Hepatocyte (in vitro differentiated cells): ENCODE measurements at regions not wholly inside any gene's neighbourhood (a gene's known extent, or its start where the extent isn't known, plus 50 kb on each side); places are given as distances from the start of the nearest gene placed in this dataset.

ENCODE experiments used
- CTCF ChIP-seq: fragments of 200-600 bp; sonication (generic); IDR thresholded peaks from 2 replicates; pipeline ENCODE4 v1.5.1; 2016; ENCODE audit warnings: antibody characterized with exemption, mild to moderate bottlenecking; ENCODE audit not compliant: poor library complexity
- EZH2 ChIP-seq: fragments of 200-600 bp; sonication (generic); IDR thresholded peaks from 2 replicates; pipeline ENCODE4 v1.6.1; 2016; ENCODE audit warnings: antibody characterized with exemption, mild to moderate bottlenecking, borderline replicate concordance

- TF ChIP-seq CTCF = no peak
- TF ChIP-seq EZH2 = no peak
Observed at GRCh38 chr10:36630267-36630666, 495.1 kb upstream of the ANKRD30A start.
